Gastroesophageal sphincter (tissue), 3 donors: ENCODE measurements at regions not wholly inside any gene's neighbourhood (a gene's known extent, or its start where the extent isn't known, plus 50 kb on each side); places are given as distances from the start of the nearest gene placed in this dataset.

Experiments used
- CTCF ChIP-seq, 4 experiments: fragments of 200-600 bp in 2 of 4; fragments of 450-650 bp in 2 of 4; sonication (generic) in 1 of 4; IDR thresholded peaks; one replicate each; pipeline ENCODE4 v1.5.1; 2017 to 2019; ENCODE audit warnings: antibody characterized with exemption in 4 of 4, mild to moderate bottlenecking in 2 of 4, moderate library complexity in 2 of 4
- EP300 ChIP-seq: sonication (generic); formaldehyde crosslinking; IDR thresholded peaks from one replicate; pipeline ENCODE4 v1.6.1; 2017; ENCODE audit warnings: antibody characterized with exemption, mild to moderate bottlenecking
- POLR2A ChIP-seq, 2 donors: fragments of 450-650 bp; IDR thresholded peaks; one replicate each; pipeline ENCODE4 v1.6.1; 2017; ENCODE audit warnings: antibody characterized with exemption in 2 of 2, mild to moderate bottlenecking in 2 of 2, moderate library complexity in 1 of 2

GRCh38 chr1:23615423-23615822, 56.1 kb upstream of the ID3 start:
- TF ChIP-seq CTCF (IDR thresholded peaks at IDR 0.05) (no peak), EP300 (no peak), POLR2A (IDR thresholded peaks at IDR 0.05) (no peak)
